GM23248 (cell line): ENCODE measurements at regions not wholly inside any gene's neighbourhood (a gene's known extent, or its start where the extent isn't known, plus 50 kb on each side); places are given as distances from the start of the nearest gene placed in this dataset.

Source experiments
- DNase-seq: peaks from one replicate; pipeline ENCODE4 v3.0.0-alpha.2; 2015
- H2AFZ ChIP-seq: fragments of 200-600 bp; sonication (generic); 2 replicates; pipeline ENCODE4 v1.6.1; 2016; ENCODE audit warnings: antibody characterized with exemption
- H3F3A ChIP-seq: fragments of 200-600 bp; sonication (generic); 2 replicates; pipeline ENCODE4 v1.6.1; 2016; ENCODE audit warnings: mild to moderate bottlenecking, antibody characterized with exemption, mixed run types; ENCODE audit not compliant: insufficient read depth
- H3K27ac ChIP-seq: fragments of 200-600 bp; sonication (generic); 2 replicates; pipeline ENCODE4 v1.5.1; 2016; ENCODE audit warnings: mild to moderate bottlenecking
- H3K27me3 ChIP-seq: fragments of 200-600 bp; sonication (generic); replicated peaks from 2 replicates; pipeline ENCODE4 v1.6.1; 2016; ENCODE audit warnings: mild to moderate bottlenecking; ENCODE audit not compliant: insufficient read depth
- H3K36me3 ChIP-seq: fragments of 200-600 bp; sonication (generic); 2 replicates; pipeline ENCODE4 v1.6.1; 2016; ENCODE audit warnings: low read depth, mild to moderate bottlenecking
- H3K4me1 ChIP-seq: fragments of 200-600 bp; sonication (generic); 2 replicates; pipeline ENCODE4 v1.6.1; 2016; ENCODE audit warnings: mild to moderate bottlenecking; ENCODE audit not compliant: insufficient read depth
- H3K4me2 ChIP-seq: fragments of 200-600 bp; sonication (generic); one replicate; pipeline ENCODE4 v1.6.1; 2016; ENCODE audit warnings: mild to moderate bottlenecking; ENCODE audit not compliant: unreplicated experiment
- H3K4me3 ChIP-seq: fragments of 200-600 bp; sonication (generic); 2 replicates; pipeline ENCODE4 v1.5.1; 2016; ENCODE audit warnings: mild to moderate bottlenecking
- H3K79me2 ChIP-seq: fragments of 200-600 bp; sonication (generic); 2 replicates; pipeline ENCODE4 v1.6.1; 2016; ENCODE audit warnings: mild to moderate bottlenecking; ENCODE audit not compliant: insufficient read depth
- H3K9ac ChIP-seq: fragments of 200-600 bp; sonication (generic); 2 replicates; pipeline ENCODE4 v1.6.1; 2016; ENCODE audit warnings: mild to moderate bottlenecking
- H3K9me2 ChIP-seq: fragments of 200-600 bp; sonication (generic); 2 replicates; pipeline ENCODE4 v1.6.1; 2016; ENCODE audit warnings: mixed run types, mild to moderate bottlenecking, moderate library complexity; ENCODE audit not compliant: insufficient read depth
- H3K9me3 ChIP-seq: fragments of 200-600 bp; sonication (generic); one replicate; pipeline ENCODE4 v1.6.1; 2017; ENCODE audit warnings: low read depth
- H4K20me1 ChIP-seq: fragments of 200-600 bp; sonication (generic); 2 replicates; pipeline ENCODE4 v1.6.0; 2016; ENCODE audit not compliant: insufficient read depth
- EZH2 ChIP-seq: fragments of 200-600 bp; sonication (generic); IDR thresholded peaks from 2 replicates; pipeline ENCODE4 v1.6.1; 2018; ENCODE audit warnings: antibody characterized with exemption, mild to moderate bottlenecking; ENCODE audit not compliant: insufficient read depth, poor library complexity, severe bottlenecking
- EZH2phosphoT487 ChIP-seq: fragments of 200-600 bp; sonication (generic); IDR thresholded peaks from 2 replicates; pipeline ENCODE4 v1.6.1; 2018; ENCODE audit warnings: antibody characterized with exemption, moderate library complexity, mild to moderate bottlenecking, low read depth; ENCODE audit not compliant: insufficient read depth
- WGBS, 2 experiments: methylation state at CpG; one replicate each; pipeline ENCODE4 v1.1.6; 2015 to 2017; ENCODE audit warnings: low lambda C conversion rate in 2 of 2, low coverage in 1 of 2; ENCODE audit errors: missing lambda C conversion rate in 2 of 2; 5-methylcytosine and 5-hydroxymethylcytosine counted together
- in situ Hi-C: fragments of 300-500 bp; cut with MboI; formaldehyde crosslinking; loops from 2 replicates; pipeline ENCODE4 v1.15.0; 2020

GRCh38 chr5:24177821-24178220 is 467.0 kb downstream of the CDH10 start:
- no peaks in the 10 kb centered on the region for H3K9me2 ChIP-seq
- H3K4me3 ChIP-seq: no peak overlapping the region
- 38 to 39% methylated on average over 4 of the region's 4 CpGs for WGBS, 2 experiments
- no peaks in the 10 kb centered on the region for H4K20me1 ChIP-seq
- H3K36me3 ChIP-seq: no peaks in the 10 kb centered on the region
- no peak overlapping the region for H2AFZ ChIP-seq
- in situ Hi-C loops: no loop called here
- H3F3A ChIP-seq: no peaks in the 10 kb centered on the region
- H3K27me3 ChIP-seq: no peaks in the 10 kb centered on the region
- H3K27ac ChIP-seq: no peak overlapping the region
- H3K79me2 ChIP-seq: no peaks in the 10 kb centered on the region
- H3K4me2 ChIP-seq: no peak overlapping the region
- H3K9me3 ChIP-seq: no peaks in the 10 kb centered on the region
- H3K4me1 ChIP-seq: 0 out of 2 replicates have a peak, but pooled peaks cover 5% of the 10 kb centered on the region
- DNase-seq: peak; percentile 52
- no peak for TF ChIP-seq EZH2
- TF ChIP-seq EZH2phosphoT487: no peak
- H3K9ac ChIP-seq: no peak overlapping the region

DNA sequence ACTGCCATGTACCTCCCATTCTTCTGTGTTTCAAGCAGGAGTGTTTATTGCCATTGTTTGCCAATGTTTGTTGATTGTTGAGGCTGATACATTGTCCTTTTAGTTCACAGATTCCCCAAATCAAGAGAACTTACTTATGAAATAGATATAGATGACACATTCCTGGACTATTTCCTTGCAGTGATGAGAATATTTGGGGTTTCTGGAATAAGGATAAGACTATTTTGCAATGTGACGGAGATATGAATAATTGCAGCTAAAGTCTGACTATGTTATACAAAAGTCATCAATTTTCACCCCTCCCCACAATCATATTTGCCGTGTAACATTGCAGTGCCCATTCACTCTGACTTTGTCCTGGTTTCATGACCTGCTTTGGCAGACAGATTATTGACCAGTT is 460.8 kb downstream of the CDH10 start:
- in situ Hi-C loops: no loop called here
- Histone ChIP-seq H3F3A (peaks cover 12% of the 10 kb centered on the region), H3K9me2 (no peaks in the 10 kb centered on the region), H3K4me3 (no peak overlapping the region), H3K27ac (peak overlapping the region; percentile 7), H3K9ac (no peak overlapping the region), H3K4me2 (peak overlapping the region; percentile 60), H3K79me2 (no peaks in the 10 kb centered on the region), H3K36me3 (no peaks in the 10 kb centered on the region), H3K4me1 (peaks cover 18% of the 10 kb centered on the region), H4K20me1 (no peaks in the 10 kb centered on the region), H3K27me3 (no peaks in the 10 kb centered on the region), H2AFZ (peak overlapping the region; percentile 38; the same call in 1 of the 2 replicates), H3K9me3 (no peaks in the 10 kb centered on the region)
- 2 to 6% methylated on average over 2 of the region's 2 CpGs for WGBS, 2 experiments
- TF ChIP-seq EZH2phosphoT487 (no peak), EZH2 (no peak)
- peak; percentile 55 for DNase-seq

DNA sequence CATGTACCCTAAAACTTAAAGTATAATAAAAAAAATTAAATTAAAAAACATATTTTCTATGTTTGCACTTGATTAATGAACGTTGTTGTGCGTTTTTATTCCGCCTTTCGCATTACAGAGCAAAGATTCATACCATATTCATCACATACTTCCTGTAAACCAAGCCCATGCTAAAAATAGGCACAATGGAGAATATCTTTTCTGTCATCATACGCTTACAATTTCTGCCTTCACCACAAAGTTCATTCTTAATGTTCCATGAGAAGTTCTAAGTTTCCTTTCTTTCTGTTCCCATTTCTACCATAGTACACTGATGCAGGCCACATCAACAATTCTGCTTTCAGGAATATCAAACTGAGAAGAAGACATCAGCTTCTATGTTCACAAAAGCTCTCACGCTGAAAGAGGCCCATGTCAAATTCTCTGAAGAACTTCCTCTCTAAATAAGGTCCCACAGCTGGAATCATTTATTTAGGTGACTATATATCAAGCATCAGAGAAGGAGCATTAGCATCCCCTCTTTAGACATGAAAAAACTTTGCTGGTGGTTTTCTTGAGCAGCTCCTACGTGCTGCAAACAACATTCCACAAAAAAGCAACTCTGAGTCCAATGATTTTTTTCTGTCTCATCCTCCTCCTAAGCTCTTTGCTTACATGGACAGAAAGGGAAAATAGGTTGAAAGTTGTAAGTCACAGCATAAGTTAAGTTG is 456.4 kb downstream of the CDH10 start:
- H3K9me2 ChIP-seq: no peaks in the 10 kb centered on the region
- peaks cover 12% of the 10 kb centered on the region for H3F3A ChIP-seq
- H3K9me3 ChIP-seq: no peaks in the 10 kb centered on the region
- TF ChIP-seq EZH2phosphoT487 (no peak), EZH2 (no peak)
- 58 to 63% methylated on average over 7 of the region's 7 CpGs for WGBS, 2 experiments
- peak overlapping the region; percentile 81 for H3K27ac ChIP-seq
- in situ Hi-C loops: no loop called here
- no peaks in the 10 kb centered on the region for H4K20me1 ChIP-seq
- H3K9ac ChIP-seq: peak overlapping the region; percentile 38
- no peaks in the 10 kb centered on the region for H3K79me2 ChIP-seq
- peak; percentile 53 for DNase-seq
- peak overlapping the region; percentile 35 for H3K4me2 ChIP-seq
- H3K36me3 ChIP-seq: no peaks in the 10 kb centered on the region
- peak overlapping the region; percentile 32; the same call in 1 of the 2 replicates for H2AFZ ChIP-seq
- no peaks in the 10 kb centered on the region for H3K27me3 ChIP-seq
- 0 out of 2 replicates have a peak overlapping the region, but pooled peaks have one; percentile 8 for H3K4me3 ChIP-seq
- H3K4me1 ChIP-seq: peaks cover 20% of the 10 kb centered on the region

GRCh38 chr5:24196789-24197188 is 448.0 kb downstream of the CDH10 start:
- no peak overlapping the region for H3K4me3 ChIP-seq
- WGBS, 2 experiments: 26 to 35% methylated on average over 2 of the region's 2 CpGs
- 0 out of 2 replicates have a peak, but pooled peaks cover 3% of the 10 kb centered on the region for H3K4me1 ChIP-seq
- TF ChIP-seq EZH2phosphoT487 (no peak), EZH2 (no peak)
- no peaks in the 10 kb centered on the region for H3K9me3 ChIP-seq
- in situ Hi-C loops: no loop called here
- no peak overlapping the region for H2AFZ ChIP-seq
- no peak overlapping the region for H3K4me2 ChIP-seq
- no peaks in the 10 kb centered on the region for H3F3A ChIP-seq
- no peaks in the 10 kb centered on the region for H4K20me1 ChIP-seq
- H3K79me2 ChIP-seq: no peaks in the 10 kb centered on the region
- no peaks in the 10 kb centered on the region; the same call in 1 of the 2 replicates for H3K36me3 ChIP-seq
- DNase-seq: no peak
- no peak overlapping the region for H3K27ac ChIP-seq
- H3K9me2 ChIP-seq: no peaks in the 10 kb centered on the region
- no peak overlapping the region for H3K9ac ChIP-seq
- H3K27me3 ChIP-seq: no peaks in the 10 kb centered on the region

DNA sequence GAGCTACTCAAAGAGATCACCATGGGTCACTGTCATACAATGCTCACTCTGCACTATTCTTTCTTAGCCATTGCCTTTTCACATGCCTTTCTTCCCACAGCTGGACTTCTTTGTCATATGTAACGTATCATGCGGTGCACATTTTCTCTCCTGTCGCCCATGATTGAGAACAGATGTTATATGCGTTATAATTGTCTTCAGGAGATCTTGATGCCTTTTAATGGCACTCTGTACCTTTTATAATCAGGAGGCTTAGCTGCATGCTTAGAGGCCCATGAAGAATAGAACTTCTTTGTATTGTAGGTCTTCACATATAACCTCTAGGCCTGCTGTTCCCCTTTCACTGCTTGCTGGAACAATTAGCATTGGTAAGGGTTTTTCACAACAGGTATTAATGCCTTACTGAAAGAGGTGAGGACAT is 436.1 kb downstream of the CDH10 start:
- Histone ChIP-seq H3K9ac (no peak overlapping the region), H3K4me2 (no peak overlapping the region), H3K4me1 (no peaks in the 10 kb centered on the region), H3K36me3 (no peaks in the 10 kb centered on the region), H3F3A (no peaks in the 10 kb centered on the region), H3K27ac (no peak overlapping the region), H4K20me1 (no peaks in the 10 kb centered on the region), H3K9me2 (no peaks in the 10 kb centered on the region; the same call in 1 of the 2 replicates), H3K9me3 (peaks cover 4% of the 10 kb centered on the region), H3K79me2 (no peaks in the 10 kb centered on the region), H2AFZ (no peak overlapping the region), H3K4me3 (no peak overlapping the region), H3K27me3 (no peaks in the 10 kb centered on the region)
- in situ Hi-C loops: no loop called here
- TF ChIP-seq EZH2: no peak
- no peak for TF ChIP-seq EZH2phosphoT487
- 56 to 67% methylated on average over 4 of the region's 4 CpGs for WGBS, 2 experiments
- DNase-seq: no peak
